Neural cell (in vitro differentiated cells): ENCODE measurements at regions not wholly inside any gene's neighbourhood (a gene's known extent, or its start where the extent isn't known, plus 50 kb on each side); places are given as distances from the start of the nearest gene placed in this dataset.

ENCODE experiments used
- H2AFZ ChIP-seq: fragments of 200-600, 300-800 bp; sonication (generic), shearing (Covaris generic); 2 replicates; pipeline ENCODE4 v1.6.0; 2014; ENCODE audit warnings: low read depth, mild to moderate bottlenecking, antibody characterized with exemption, low read length, moderate library complexity
- H3F3A ChIP-seq: fragments of 200-600 bp; shearing (Covaris generic); 2 replicates; pipeline ENCODE4 v1.6.1; 2016; ENCODE audit warnings: mild to moderate bottlenecking, moderate library complexity, mixed read lengths, antibody characterized with exemption, low read length; ENCODE audit not compliant: insufficient read depth, poor library complexity, severe bottlenecking
- H3K27ac ChIP-seq: fragments of 200-600, 300-800 bp; sonication (generic), shearing (Covaris generic); 2 replicates; pipeline ENCODE4 v1.5.1; 2014; ENCODE audit warnings: mild to moderate bottlenecking, low read length, moderate library complexity
- H3K27me3 ChIP-seq: fragments of 300-800, 200-600 bp; sonication (generic), shearing (Covaris generic); 2 replicates; pipeline ENCODE4 v1.6.0; 2014; ENCODE audit warnings: mild to moderate bottlenecking, low read depth, low read length, moderate library complexity; ENCODE audit not compliant: insufficient read depth
- H3K36me3 ChIP-seq: fragments of 300-800, 200-600 bp; sonication (generic), shearing (Covaris generic); 2 replicates; pipeline ENCODE4 v1.5.1; 2014; ENCODE audit warnings: mild to moderate bottlenecking, antibody characterized with exemption, low read length, moderate library complexity; ENCODE audit not compliant: insufficient read depth
- H3K4me2 ChIP-seq: fragments of 300-800, 200-600 bp; sonication (generic), shearing (Covaris generic); 2 replicates; pipeline ENCODE4 v1.6.0; 2014; ENCODE audit warnings: mild to moderate bottlenecking, low read length
- H3K4me3 ChIP-seq: fragments of 300-800, 200-600 bp; sonication (generic), shearing (Covaris generic); 2 replicates; pipeline ENCODE4 v1.5.1; 2014; ENCODE audit warnings: mild to moderate bottlenecking, low read length, moderate library complexity
- H3K79me2 ChIP-seq: fragments of 200-600 bp; shearing (Covaris generic); replicated peaks from 2 replicates; pipeline ENCODE4 v1.6.0; 2014; ENCODE audit warnings: mild to moderate bottlenecking, low read length, moderate library complexity; ENCODE audit not compliant: insufficient read depth
- H3K9ac ChIP-seq: fragments of 300-800, 200-600 bp; sonication (generic), shearing (Covaris generic); 2 replicates; pipeline ENCODE4 v1.6.1; 2016; ENCODE audit warnings: mild to moderate bottlenecking, low read length, mixed read lengths
- H3K9me2 ChIP-seq: fragments of 200-600 bp; shearing (Covaris generic); 2 replicates; pipeline ENCODE4 v1.6.1; 2016; ENCODE audit warnings: mild to moderate bottlenecking, low read length, mixed read lengths; ENCODE audit not compliant: insufficient read depth
- H3K9me3 ChIP-seq: fragments of 200-600, 300-800 bp; sonication (generic), shearing (Covaris generic); 2 replicates; pipeline ENCODE4 v1.6.1; 2016; ENCODE audit warnings: mild to moderate bottlenecking, mixed run types, low read length, moderate library complexity, mixed read lengths
- H4K20me1 ChIP-seq: fragments of 200-600 bp; shearing (Covaris generic); 2 replicates; pipeline ENCODE4 v1.6.1; 2016; ENCODE audit warnings: mild to moderate bottlenecking, mixed run types; ENCODE audit not compliant: insufficient read depth
- CTCF ChIP-seq: fragments of 450-650 bp; IDR thresholded peaks from 2 replicates; pipeline ENCODE4 v1.5.1; 2014; ENCODE audit warnings: antibody characterized with exemption, mild to moderate bottlenecking, moderate library complexity; ENCODE audit not compliant: poor library complexity, severe bottlenecking
- EZH2 ChIP-seq: fragments of 200-600, 300-800 bp; shearing (Covaris generic), sonication (generic); IDR thresholded peaks from 2 replicates; pipeline ENCODE4 v1.6.1; 2014; ENCODE audit warnings: antibody characterized with exemption, low read length, borderline replicate concordance, mild to moderate bottlenecking; ENCODE audit not compliant: insufficient read depth, poor library complexity, severe bottlenecking
- MXI1 ChIP-seq: fragments of 450-650 bp; conservative IDR thresholded peaks from 2 replicates; pipeline ENCODE4 v1.6.1; 2014; ENCODE audit warnings: antibody characterized with exemption, mild to moderate bottlenecking; ENCODE audit not compliant: poor library complexity, severe bottlenecking
- POLR2AphosphoS5 ChIP-seq: IDR thresholded peaks from 2 replicates; pipeline ENCODE4 v1.6.1; 2012
- RAD21 ChIP-seq: fragments of 450-650 bp; conservative IDR thresholded peaks from 2 replicates; pipeline ENCODE4 v1.6.1; 2014; ENCODE audit warnings: antibody characterized with exemption, mild to moderate bottlenecking, moderate library complexity
- SMC3 ChIP-seq: fragments of 450-650 bp; conservative IDR thresholded peaks from 2 replicates; pipeline ENCODE4 v1.6.1; 2014; ENCODE audit warnings: antibody characterized with exemption, mild to moderate bottlenecking, moderate library complexity; ENCODE audit not compliant: poor library complexity
- TAF1 ChIP-seq: IDR thresholded peaks from 2 replicates; pipeline ENCODE4 v1.6.1; 2012; ENCODE audit warnings: low read depth
- TF ChIP-seq, protein P1 (sequence below): IDR thresholded peaks from 2 replicates; pipeline ENCODE4 v1.6.1; 2012; ENCODE audit warnings: borderline replicate concordance

DNA sequence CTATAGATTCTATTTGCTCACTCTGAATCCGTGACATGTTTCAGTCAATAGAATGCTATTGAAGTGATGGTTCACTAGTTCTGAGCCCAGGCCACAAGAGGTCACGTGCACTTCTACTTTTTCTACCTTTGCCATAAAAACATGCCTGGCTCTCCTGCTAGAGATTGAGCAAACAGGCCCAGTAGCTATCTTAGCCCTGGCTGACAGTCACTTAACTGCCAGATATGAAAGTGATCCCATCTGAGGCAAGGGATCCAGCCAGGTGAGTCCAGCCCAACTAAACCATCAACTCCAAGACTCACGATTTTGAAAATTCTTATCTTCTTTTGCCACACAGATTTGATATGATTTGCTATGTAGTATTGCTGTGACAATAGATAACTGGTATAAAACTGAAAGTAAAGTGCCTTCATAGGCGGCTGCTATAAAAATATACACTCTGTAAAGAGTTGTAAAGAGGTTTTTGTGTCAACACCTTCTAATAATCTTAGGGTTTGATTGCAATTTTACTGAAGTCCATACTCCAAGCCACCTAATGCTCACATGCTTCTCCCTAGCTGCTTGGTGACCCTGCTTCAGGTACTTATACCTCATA, 937.7 kb upstream of the SOX9 start:
- Histone ChIP-seq H3K9me3 (no peaks in the 10 kb centered on the region), H3K79me2 (no peaks in the 10 kb centered on the region), H3K36me3 (no peaks in the 10 kb centered on the region), H3F3A (no peaks in the 10 kb centered on the region), H3K9me2 (no peaks in the 10 kb centered on the region), H2AFZ (no peak overlapping the region), H3K4me2 (no peak overlapping the region), H4K20me1 (no peaks in the 10 kb centered on the region), H3K27me3 (no peaks in the 10 kb centered on the region), H3K4me3 (no peak overlapping the region), H3K27ac (no peak overlapping the region), H3K9ac (no peak overlapping the region)
- TF ChIP-seq POLR2AphosphoS5 (no peak), CTCF (no peak), TAF1 (no peak), EZH2 (no peak)
- TF ChIP-seq, protein P1, sequence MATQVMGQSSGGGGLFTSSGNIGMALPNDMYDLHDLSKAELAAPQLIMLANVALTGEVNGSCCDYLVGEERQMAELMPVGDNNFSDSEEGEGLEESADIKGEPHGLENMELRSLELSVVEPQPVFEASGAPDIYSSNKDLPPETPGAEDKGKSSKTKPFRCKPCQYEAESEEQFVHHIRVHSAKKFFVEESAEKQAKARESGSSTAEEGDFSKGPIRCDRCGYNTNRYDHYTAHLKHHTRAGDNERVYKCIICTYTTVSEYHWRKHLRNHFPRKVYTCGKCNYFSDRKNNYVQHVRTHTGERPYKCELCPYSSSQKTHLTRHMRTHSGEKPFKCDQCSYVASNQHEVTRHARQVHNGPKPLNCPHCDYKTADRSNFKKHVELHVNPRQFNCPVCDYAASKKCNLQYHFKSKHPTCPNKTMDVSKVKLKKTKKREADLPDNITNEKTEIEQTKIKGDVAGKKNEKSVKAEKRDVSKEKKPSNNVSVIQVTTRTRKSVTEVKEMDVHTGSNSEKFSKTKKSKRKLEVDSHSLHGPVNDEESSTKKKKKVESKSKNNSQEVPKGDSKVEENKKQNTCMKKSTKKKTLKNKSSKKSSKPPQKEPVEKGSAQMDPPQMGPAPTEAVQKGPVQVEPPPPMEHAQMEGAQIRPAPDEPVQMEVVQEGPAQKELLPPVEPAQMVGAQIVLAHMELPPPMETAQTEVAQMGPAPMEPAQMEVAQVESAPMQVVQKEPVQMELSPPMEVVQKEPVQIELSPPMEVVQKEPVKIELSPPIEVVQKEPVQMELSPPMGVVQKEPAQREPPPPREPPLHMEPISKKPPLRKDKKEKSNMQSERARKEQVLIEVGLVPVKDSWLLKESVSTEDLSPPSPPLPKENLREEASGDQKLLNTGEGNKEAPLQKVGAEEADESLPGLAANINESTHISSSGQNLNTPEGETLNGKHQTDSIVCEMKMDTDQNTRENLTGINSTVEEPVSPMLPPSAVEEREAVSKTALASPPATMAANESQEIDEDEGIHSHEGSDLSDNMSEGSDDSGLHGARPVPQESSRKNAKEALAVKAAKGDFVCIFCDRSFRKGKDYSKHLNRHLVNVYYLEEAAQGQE, result no peak

DNA sequence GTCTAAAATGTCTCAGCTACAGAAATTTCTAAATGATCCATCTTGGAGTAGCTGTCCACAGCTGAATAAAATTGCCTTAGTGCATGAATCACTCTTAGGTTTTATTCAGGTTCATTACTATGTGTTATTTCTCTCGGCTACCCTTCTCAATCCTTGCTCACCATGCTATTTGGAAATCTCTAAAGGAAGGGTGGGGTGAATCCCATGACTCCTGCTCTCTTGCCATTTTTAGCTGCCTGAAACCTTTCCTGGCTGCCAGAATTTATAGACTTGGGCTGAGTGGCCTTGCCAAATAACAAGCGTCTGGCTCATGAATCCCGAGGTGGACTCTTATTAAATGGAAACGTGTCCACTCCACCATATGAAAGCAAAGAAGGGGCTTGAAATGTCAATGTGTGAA, 936.1 kb upstream of the SOX9 start:
- H3K27ac ChIP-seq, result no peak overlapping the region
- no peak overlapping the region for H3K9ac ChIP-seq
- H3K4me2 ChIP-seq, result no peak overlapping the region
- TF ChIP-seq SMC3 (no peak), EZH2 (no peak), MXI1 (no peak), CTCF (no peak), POLR2AphosphoS5 (no peak), RAD21 (no peak)
- TF ChIP-seq, protein P1, result no peak
- no peaks in the 10 kb centered on the region for H3K9me3 ChIP-seq
- no peak overlapping the region for H2AFZ ChIP-seq
- H3F3A ChIP-seq, result no peaks in the 10 kb centered on the region
- no peaks in the 10 kb centered on the region for H4K20me1 ChIP-seq
- H3K9me2 ChIP-seq, result no peaks in the 10 kb centered on the region
- H3K36me3 ChIP-seq, result no peaks in the 10 kb centered on the region
- H3K4me3 ChIP-seq, result no peak overlapping the region
- H3K79me2 ChIP-seq, result no peaks in the 10 kb centered on the region
- H3K27me3 ChIP-seq, result no peaks in the 10 kb centered on the region
